GM19468 (cell line): ENCODE measurements at regions not wholly inside any gene's neighbourhood (a gene's known extent, or its start where the extent isn't known, plus 50 kb on each side); places are given as distances from the start of the nearest gene placed in this dataset.

Experiments
- ATAC-seq: cut with Tn5 transposase; IDR thresholded peaks from one replicate; pipeline ENCODE4 v1.9.1; 2021; ENCODE audit warnings: mild to moderate bottlenecking, moderate library complexity, moderate number of reproducible peaks; ENCODE audit not compliant: unreplicated experiment; ENCODE audit errors: extremely low read depth

- ATAC-seq = no peak
Observed at GRCh38 chr20:39528436-39528835, 566.3 kb downstream of the DHX35 start.

GRCh38 chr20:39524371-39524911 is 562.3 kb downstream of the DHX35 start:
- ATAC-seq = no peak

DNA sequence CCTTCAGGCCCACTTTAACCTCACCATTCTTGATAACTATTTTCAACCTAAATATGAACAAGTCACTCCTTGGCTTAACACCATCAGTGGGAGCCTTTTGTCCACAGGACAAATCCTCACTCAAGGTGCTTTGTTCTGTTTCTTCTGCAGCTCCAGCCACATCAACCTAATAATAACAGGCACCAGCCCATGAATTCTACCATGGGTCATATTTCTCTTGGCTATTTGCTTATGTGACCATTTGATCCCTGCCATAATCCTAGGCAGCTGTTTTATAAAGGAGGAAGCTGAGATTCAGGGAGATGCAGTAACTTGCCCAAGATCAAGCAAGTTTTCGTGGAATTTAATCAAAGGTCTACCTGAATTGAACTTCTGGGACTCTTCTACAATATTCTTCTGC is 561.3 kb downstream of the DHX35 start:
- no peak for ATAC-seq

- ATAC-seq = no peak
Observed at GRCh38 chr20:39518654-39519053, 556.5 kb downstream of the DHX35 start.

- ATAC-seq = no peak
Observed at GRCh38 chr20:39516964-39517363, 554.8 kb downstream of the DHX35 start.

DNA sequence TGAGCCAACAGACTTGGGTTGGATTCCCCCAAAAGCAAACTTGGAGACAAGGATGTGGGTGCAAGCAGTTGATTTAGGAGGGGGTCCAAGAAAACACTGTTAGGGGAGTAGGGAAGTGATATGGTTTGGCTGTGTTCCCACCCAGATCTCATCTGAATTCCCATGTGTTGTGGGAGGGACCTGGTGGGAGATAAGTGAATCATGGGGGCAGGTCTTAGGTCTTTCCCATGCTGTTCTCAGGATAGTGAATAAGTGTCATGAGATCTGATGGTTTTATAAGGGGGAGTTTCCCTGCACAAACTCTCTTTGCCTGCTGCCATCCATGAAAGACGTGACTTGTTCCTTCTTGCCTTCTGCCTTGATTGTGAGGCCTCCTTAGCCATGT is 542.6 kb downstream of the DHX35 start:
- no peak for ATAC-seq

GRCh38 chr20:39503902-39504709 is 542.0 kb downstream of the DHX35 start:
- ATAC-seq = no peak

- ATAC-seq = no peak
Observed at GRCh38 chr20:39492223-39492797, 530.2 kb downstream of the DHX35 start.

- no peak for ATAC-seq
Observed at GRCh38 chr20:39491711-39492110, 529.6 kb downstream of the DHX35 start.

GRCh38 chr20:39489986-39490560 is 527.9 kb downstream of the DHX35 start:
- ATAC-seq = no peak

GRCh38 chr20:39480276-39481043 is 518.3 kb downstream of the DHX35 start:
- no peak for ATAC-seq

GRCh38 chr20:39479196-39479810 is 517.2 kb downstream of the DHX35 start:
- no peak for ATAC-seq

GRCh38 chr20:39474879-39475278 is 512.7 kb downstream of the DHX35 start:
- ATAC-seq = no peak

DNA sequence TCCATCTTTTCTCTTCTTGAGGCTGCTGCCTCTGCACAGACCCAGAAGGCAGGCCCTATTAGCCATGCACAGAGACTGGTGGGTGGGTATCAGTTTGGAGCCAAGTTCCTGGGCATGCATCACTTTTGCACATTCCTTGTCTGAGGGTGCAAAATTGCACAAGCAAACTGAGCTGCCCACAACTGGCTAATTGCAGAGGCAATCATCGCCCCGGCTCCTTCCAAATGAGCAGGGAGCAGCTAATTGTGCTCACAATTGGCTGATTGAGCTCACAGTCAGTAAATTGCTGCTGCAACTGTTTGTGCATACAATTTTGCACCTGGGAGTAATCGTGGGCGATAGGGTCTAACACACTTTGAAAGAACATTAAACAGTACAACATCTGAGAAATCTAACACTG is 511.4 kb downstream of the DHX35 start:
- ATAC-seq = no peak

DNA sequence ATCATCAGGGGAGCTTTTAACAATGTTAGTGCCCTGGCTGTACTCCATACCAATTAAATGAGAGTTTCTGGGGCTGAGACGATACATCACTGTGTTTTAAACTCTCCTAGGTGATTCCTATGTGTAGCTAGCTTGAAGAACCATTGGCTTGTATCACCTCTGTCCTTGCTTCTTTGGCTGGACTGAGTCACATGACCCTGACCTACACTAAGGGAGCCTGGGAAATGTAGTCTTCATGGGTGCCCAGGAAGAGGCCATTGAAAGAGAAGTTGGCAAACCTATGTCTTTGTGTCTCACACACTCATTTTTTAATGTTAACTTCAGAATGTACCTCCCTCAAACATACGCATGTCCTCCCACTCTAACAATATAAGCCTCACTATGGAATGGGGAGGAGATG is 506.6 kb downstream of the DHX35 start:
- no peak for ATAC-seq

GRCh38 chr20:39464238-39464637 is 502.1 kb downstream of the DHX35 start:
- no peak for ATAC-seq

- no peak for ATAC-seq
Observed at GRCh38 chr20:39462416-39462945, 500.3 kb downstream of the DHX35 start.

GRCh38 chr20:39458452-39458851 is 496.3 kb downstream of the DHX35 start:
- ATAC-seq = no peak

GRCh38 chr20:39453890-39454289 is 491.7 kb downstream of the DHX35 start:
- no peak for ATAC-seq
